Right ventricle myocardium superior (tissue), 1 donor: ENCODE measurements at regions not wholly inside any gene's neighbourhood (a gene's known extent, or its start where the extent isn't known, plus 50 kb on each side); places are given as distances from the start of the nearest gene placed in this dataset.
"Not testable (repeated sequence)": the region's sequence is repeated elsewhere in the genome, so short reads cannot be mapped to it uniquely, and the experiment has no call there.

Experiments
- ATAC-seq: fragments of 200-7000 bp; cut with Tn5 transposase; one replicate; pipeline ENCODE4 v1.9.1; 2020; ENCODE audit warnings: mild to moderate bottlenecking; ENCODE audit not compliant: poor library complexity
- DNase-seq: peaks from one replicate; pipeline ENCODE4 v3.0.0-alpha.2; 2020
- intact Hi-C: fragments of 100-400 bp; cut with DNase I; formaldehyde crosslinking; loops from one replicate; pipeline ENCODE4 v1.11.2; 2022
- donor health status: DM: no; HTN: yes; CAD: no; lungs with severe emphysema.

- ATAC-seq: no peak
- DNase-seq: no peak
- intact Hi-C loops: no loop called here
Measured at GRCh38 chr5:123294544-123294943, 128.7 kb downstream of the CEP120 start.

GRCh38 chr5:123289210-123289609, 134.0 kb downstream of the CEP120 start:
- no peak for ATAC-seq
- DNase-seq: no peak
- intact Hi-C loops: no loop called here

- ATAC-seq (no peak), DNase-seq (no peak)
- intact Hi-C loops: no loop called here
Measured at GRCh38 chr5:123287881-123288280, 135.3 kb downstream of the CEP120 start.

- ATAC-seq (no peak), DNase-seq (no peak)
- intact Hi-C loops: no loop called here
Measured at GRCh38 chr5:123286891-123287290, 136.3 kb downstream of the CEP120 start.

GRCh38 chr5:123285122-123286023, 137.8 kb downstream of the CEP120 start:
- intact Hi-C loops: no loop called here
- peak; percentile 42 for DNase-seq
- ATAC-seq: peak; percentile 48

- ATAC-seq (no peak), DNase-seq (no peak)
- intact Hi-C loops: no loop called here
Measured at GRCh38 chr5:123283499-123283898, 139.7 kb downstream of the CEP120 start.

- ATAC-seq (no peak), DNase-seq (no peak)
- intact Hi-C loops: no loop called here
Measured at GRCh38 chr5:123283031-123283430, 140.2 kb downstream of the CEP120 start.

GRCh38 chr5:123282444-123282843, 140.8 kb downstream of the CEP120 start:
- intact Hi-C loops: no loop called here
- no peak for ATAC-seq
- no peak for DNase-seq

GRCh38 chr5:123280854-123281253, 142.3 kb downstream of the CEP120 start:
- DNase-seq, intact Hi-C loops, ATAC-seq: not testable (repeated sequence)

GRCh38 chr5:123279136-123279535, 144.1 kb downstream of the CEP120 start:
- DNase-seq (no peak), ATAC-seq (no peak)
- intact Hi-C loops: no loop called here

GRCh38 chr5:123278284-123278683, 144.9 kb downstream of the CEP120 start:
- intact Hi-C loops: no loop called here
- no peak for ATAC-seq
- no peak for DNase-seq

GRCh38 chr5:123273984-123274383, 149.2 kb downstream of the CEP120 start:
- intact Hi-C loops: no loop called here
- ATAC-seq (no peak), DNase-seq (no peak)

- no peak for DNase-seq
- intact Hi-C loops: no loop called here
Measured at GRCh38 chr5:123273095-123273494, 150.1 kb downstream of the CEP120 start.

GRCh38 chr5:123269851-123270250, 153.4 kb downstream of the CEP120 start:
- intact Hi-C loops: no loop called here
- DNase-seq (no peak), ATAC-seq (no peak)

More at GRCh38 chr5:123273095-123273494, 150.1 kb downstream of the CEP120 start:
- ATAC-seq: no peak

GRCh38 chr5:123269436-123269835, 153.8 kb downstream of the CEP120 start:
- intact Hi-C loops: no loop called here
- DNase-seq: no peak
- no peak for ATAC-seq

- intact Hi-C loops: no loop called here
- ATAC-seq: no peak
- DNase-seq: no peak
Measured at GRCh38 chr5:123266365-123266764, 156.8 kb downstream of the CEP120 start.

- ATAC-seq (no peak), DNase-seq (no peak)
- intact Hi-C loops: no loop called here
Measured at GRCh38 chr5:123265551-123265950, 157.7 kb downstream of the CEP120 start.

GRCh38 chr5:123264394-123264793, 158.8 kb downstream of the CEP120 start:
- intact Hi-C loops: no loop called here
- ATAC-seq (no peak), DNase-seq (no peak)

GRCh38 chr5:123263859-123264258, 159.3 kb downstream of the CEP120 start:
- intact Hi-C loops: no loop called here
- DNase-seq (no peak), ATAC-seq (no peak)

GRCh38 chr5:123262216-123262823, 160.9 kb downstream of the CEP120 start:
- DNase-seq: no peak
- ATAC-seq: no peak
- intact Hi-C loops: no loop called here
